ENCODE measurements at regions not wholly inside any gene's neighbourhood (a gene's known extent, or its start where the extent isn't known, plus 50 kb on each side); places are given as distances from the start of the nearest gene placed in this dataset.

GRCh38 chr7:112939574-112940313 lies 146.9 kb downstream of the GPR85 start:
- no peak for TF ChIP-seq ZFX (IDR thresholded peaks at IDR 0.05; ENCODE audit: borderline replicate concordance)
- 0 out of 2 replicates have a peak, but pooled peaks have one; percentile 6 for TF ChIP-seq CTCF (IDR thresholded peaks at IDR 0.05)
- H3K27ac ChIP-seq: peak overlapping the region; percentile 64

GRCh38 chr7:112938863-112939573 lies 147.6 kb downstream of the GPR85 start:
- TF ChIP-seq CTCF (IDR thresholded peaks at IDR 0.05) (no peak), ZFX (IDR thresholded peaks at IDR 0.05; ENCODE audit: borderline replicate concordance) (no peak)
- H3K27ac ChIP-seq: no peak overlapping the region

- H3K27ac ChIP-seq: no peak overlapping the region
- TF ChIP-seq CTCF (IDR thresholded peaks at IDR 0.05): no peak
- TF ChIP-seq ZFX (IDR thresholded peaks at IDR 0.05; ENCODE audit: borderline replicate concordance): no peak
These were observed 147.6 kb upstream of the TMEM168 start for GRCh38 chr7:112937651-112938415.

- no peak for TF ChIP-seq CTCF (IDR thresholded peaks at IDR 0.05)
- H3K27ac ChIP-seq: no peak overlapping the region
These were observed 143.4 kb upstream of the TMEM168 start for GRCh38 chr7:112933598-112933997.

GRCh38 chr7:112930787-112931186 lies 140.6 kb upstream of the TMEM168 start:
- H3K27ac ChIP-seq: no peak overlapping the region
- TF ChIP-seq CTCF (IDR thresholded peaks at IDR 0.05) (no peak), ZFX (IDR thresholded peaks at IDR 0.05; ENCODE audit: borderline replicate concordance) (no peak)

- no peak for TF ChIP-seq CTCF (IDR thresholded peaks at IDR 0.05)
- TF ChIP-seq ZFX (IDR thresholded peaks at IDR 0.05; ENCODE audit: borderline replicate concordance): no peak
- no peak overlapping the region for H3K27ac ChIP-seq
These were observed 139.2 kb upstream of the TMEM168 start for GRCh38 chr7:112929421-112929820.

Data from 22Rv1 (cell line).